ENCODE measurements at regions not wholly inside any gene's neighbourhood (a gene's known extent, or its start where the extent isn't known, plus 50 kb on each side); places are given as distances from the start of the nearest gene placed in this dataset.
A peak's percentile ranks its signal among the peaks of the same experiment; 100 is the strongest.

DNA sequence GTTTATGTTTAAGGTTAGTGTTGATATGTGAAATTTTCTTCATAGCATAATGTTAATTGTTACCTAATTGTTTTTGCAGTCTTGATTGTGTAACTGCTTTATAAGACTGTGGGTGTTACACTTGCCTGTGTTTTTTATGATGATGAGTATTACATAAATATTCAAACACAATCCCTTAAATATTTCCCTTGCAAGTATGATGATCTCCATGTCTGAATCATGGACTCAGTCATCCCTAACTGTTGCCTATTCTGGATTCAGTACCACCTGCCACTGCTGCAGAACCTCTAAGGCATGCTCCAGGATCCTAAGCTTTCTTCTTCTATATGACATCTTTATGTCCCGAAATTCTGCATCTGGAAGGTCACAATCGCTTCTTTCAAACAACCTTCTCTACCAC lies 246.3 kb upstream of the CLEC14A start:
- no peak for DNase-seq

- peak; percentile 25 for DNase-seq
These were observed 244.2 kb upstream of the CLEC14A start for GRCh38 chr14:38500125-38500524.

GRCh38 chr14:38496092-38496491 lies 240.2 kb upstream of the CLEC14A start:
- no peak for DNase-seq

GRCh38 chr14:38490273-38490672 lies 234.4 kb upstream of the CLEC14A start:
- no peak for DNase-seq

DNA sequence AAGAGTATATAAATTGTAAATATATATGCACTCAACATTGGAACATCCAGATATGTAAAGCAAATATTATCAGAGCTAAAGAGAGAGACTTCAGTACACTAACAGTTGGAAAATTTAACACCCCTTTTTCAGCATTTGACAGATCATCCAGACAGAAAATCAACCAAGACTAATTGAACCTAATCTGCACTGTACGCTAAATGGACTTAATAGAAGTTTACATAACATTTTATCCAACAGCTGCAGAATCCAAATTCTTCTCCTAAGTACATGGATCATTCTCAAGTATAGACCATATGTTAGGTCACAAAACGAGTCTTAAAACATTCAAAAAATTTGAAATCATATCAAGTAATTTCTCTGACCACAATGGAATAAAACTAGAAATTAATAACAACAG lies 229.1 kb upstream of the CLEC14A start:
- no peak for DNase-seq

- DNase-seq = peak; percentile 37
These were observed 226.2 kb upstream of the CLEC14A start for GRCh38 chr14:38481952-38482678.

DNA sequence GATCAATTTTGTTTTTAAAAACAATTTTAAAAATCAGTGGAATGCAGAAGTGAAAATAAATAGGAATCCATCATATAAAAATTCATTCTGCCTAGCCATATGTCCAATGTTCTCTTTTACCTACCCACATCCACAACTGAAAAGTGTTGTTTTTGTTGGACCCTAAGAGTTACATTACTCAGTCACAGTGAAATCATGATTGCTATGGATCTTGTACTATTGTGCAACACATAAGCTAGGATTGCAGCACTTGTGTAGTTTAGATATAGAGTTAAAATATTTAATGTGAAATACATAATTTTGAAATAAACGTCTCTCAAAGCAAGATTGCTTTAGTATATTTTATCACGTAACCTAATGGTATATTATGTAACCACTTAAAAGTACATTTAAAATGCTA lies 213.3 kb upstream of the CLEC14A start:
- DNase-seq = peak; percentile 62

- DNase-seq = no peak
These were observed 186.3 kb upstream of the CLEC14A start for GRCh38 chr14:38442208-38442607.

- DNase-seq = no peak
These were observed 176.3 kb upstream of the CLEC14A start for GRCh38 chr14:38432186-38432585.

GRCh38 chr14:38431156-38431555 lies 175.3 kb upstream of the CLEC14A start:
- no peak for DNase-seq

DNA sequence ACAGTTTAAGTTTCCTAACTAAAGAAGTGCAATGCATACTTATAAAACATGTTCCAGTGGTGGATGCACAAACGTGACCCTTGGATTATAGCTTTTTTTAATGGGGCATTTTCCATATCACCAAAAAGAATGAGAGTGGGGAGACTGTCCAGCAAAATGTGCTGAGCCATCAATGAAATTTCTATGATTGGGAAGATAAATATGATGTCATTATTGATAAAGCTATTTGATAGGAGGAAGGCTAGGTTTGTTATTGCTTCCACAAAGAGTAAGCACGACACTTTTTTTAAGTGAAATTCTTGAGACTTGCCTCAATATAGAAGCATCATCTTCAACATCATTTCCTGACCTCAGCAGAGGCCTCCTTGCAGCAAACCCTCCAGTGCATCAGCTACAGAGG lies 174.6 kb upstream of the CLEC14A start:
- DNase-seq = no peak

- DNase-seq = no peak
These were observed 169.6 kb upstream of the CLEC14A start for GRCh38 chr14:38425324-38425976.

DNA sequence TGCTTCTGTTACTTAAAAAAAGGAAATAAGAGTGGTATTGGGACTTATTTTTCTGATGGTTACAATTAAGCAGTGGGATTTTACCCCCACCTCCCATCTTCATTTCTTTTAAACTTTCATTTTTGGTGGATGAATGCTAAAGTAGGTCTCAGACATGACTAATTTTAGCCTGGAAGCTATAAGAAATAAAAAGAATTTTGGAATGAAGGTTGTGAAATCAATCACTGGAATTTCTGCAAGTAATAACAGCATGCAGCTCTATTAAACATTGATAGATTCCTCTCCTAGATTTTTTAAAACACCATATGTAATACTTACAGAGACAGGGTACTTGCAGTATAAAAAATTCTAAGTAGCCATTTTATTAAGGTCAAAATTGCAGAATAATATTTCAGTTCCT lies 164.2 kb upstream of the CLEC14A start:
- peak; percentile 87 for DNase-seq

DNA sequence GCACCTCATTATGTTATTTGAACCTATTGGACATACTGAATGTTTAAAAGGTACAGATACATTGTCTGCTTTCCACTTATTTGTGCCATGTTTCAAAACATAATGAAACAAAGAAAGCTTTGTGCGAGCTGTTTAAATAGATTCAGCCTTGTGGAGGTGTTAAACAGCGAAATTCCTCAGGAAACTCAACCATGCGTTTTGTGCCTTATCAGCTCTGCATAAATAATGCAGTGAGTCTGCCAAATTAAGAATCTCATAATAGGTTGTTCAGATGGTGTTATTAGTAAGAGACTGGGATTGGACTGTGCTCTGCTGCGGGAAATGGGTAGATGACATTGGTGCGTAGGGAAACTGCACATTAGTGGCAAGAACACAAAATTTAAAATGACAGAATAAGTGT lies 163.7 kb upstream of the CLEC14A start:
- DNase-seq = no peak

DNA sequence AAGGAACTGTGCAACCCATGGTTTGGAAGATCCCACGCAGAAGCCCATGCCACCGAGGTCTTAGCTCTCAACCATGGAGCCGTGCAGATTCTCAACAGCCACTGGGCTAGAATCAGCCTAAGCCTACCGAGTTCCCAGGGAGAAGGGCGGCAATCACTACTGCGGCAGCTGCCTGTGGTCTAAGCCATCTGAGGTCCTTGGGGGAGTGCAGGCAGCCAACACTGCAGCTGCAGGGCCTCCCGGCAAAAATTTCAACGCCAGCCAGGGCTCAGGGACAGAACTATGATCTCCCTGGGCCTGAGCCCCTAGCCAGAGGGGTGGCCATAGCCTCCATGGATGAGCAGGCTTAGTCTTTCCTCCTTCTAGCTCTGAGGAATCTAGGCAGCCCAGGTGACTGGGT lies 156.8 kb upstream of the CLEC14A start:
- DNase-seq = no peak

GRCh38 chr14:38410442-38410841 lies 154.5 kb upstream of the CLEC14A start:
- no peak for DNase-seq

DNA sequence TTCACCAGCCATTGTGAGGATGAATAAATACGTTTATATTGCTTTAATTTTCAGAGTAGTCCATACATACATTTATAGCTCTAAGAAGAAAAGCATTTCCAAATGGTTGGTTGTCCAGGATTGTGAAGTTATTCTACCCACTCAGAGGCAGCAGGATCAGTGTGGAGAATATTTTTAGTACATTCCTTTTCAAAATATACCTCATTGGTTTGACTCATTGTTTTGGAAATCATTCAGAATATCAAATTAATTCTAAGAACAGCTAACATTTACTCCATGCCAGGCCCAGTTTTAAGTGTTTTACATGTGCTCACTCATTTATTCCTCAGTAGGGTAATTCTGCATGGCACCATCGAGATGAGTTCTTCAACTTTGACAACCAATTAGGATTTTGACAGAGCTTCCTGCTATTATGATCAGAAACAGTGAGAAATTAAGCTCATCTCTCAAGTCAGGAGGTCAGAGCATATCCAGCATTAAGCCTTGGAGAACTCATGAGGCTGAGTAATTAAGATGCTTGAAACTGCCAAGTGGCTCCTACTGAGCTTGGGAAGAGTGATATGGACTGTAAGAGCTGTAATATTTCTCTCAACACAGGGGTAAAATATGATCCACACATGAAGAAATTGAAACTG lies 153.3 kb upstream of the CLEC14A start:
- peak; percentile 82 for DNase-seq

DNA sequence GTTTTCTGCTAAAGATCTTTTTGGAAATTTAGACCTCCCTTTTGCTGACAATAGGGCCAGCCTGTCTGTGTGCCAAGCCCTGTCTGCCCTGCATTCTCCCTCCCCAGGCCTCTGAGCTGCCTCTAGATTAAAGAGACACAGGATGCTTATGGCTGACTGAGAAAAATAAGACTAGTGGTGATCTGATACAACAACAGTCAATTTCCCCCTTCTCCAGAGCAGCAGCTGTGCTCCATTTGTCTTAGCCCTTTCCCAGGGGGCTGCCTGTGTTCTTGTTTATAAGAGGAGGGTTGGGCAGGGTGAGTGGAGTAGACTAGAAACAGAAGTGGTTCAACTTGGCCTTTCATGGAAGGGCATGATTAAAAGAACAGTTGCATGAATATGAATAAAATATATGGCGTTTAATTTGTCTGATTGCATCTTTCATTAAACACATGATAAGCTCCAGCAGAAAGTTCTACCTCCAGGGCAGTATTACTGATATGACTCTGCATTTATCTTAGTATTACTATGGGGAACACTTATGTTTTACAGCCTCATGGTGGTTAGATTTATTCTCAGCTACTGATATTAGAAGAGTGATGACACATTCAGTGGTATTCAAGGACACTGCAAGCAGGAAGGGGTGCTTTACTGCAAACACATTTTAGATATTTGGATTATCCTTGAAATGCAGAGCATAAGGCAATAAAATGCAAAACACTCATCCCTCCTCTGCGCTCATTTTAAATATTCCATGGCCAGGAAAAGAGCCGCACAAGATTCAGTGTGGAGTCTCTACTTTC lies 150.2 kb upstream of the CLEC14A start:
- peak; percentile 94 for DNase-seq

- peak; percentile 89 for DNase-seq
These were observed 148.7 kb upstream of the CLEC14A start for GRCh38 chr14:38404616-38405015.

DNA sequence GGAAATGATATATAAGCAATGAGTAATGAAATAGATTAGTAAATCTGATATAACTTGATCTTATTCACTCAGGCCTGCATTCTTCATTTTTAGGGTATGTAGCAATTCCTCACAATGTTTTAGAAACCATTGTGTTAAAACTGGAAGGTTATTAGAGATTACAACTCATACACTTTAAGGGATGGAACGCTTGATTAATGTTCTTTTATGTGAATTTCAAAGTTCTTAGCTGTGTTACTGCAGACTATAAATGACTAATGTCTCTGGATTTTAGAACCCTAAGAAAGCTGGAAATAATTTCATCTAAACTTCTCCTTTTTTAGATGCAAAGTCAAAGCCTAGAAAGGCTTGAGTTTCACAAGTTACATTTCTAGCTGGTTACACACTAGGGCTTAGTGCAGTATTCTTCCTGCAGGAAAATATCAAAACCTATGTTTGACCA lies 148.2 kb upstream of the CLEC14A start:
- peak; percentile 96 for DNase-seq

DNA sequence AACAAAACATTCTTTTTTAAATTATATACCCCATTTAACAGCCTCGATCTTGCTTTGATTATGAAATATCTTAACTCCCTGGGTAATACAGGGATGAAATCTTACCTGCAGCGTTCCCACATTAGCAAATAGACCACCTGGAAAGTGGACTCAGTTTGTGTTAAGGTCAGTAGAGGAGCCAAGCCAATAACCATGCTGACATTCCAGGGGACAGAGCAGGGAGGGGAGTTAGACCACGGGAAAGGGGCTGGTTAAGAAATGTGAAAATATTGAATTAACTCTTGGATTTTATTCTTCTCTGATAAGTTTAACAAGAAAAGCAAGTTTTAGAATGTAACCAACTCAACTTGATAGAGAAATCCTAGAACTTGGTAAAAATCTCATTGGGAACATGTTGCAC lies 144.9 kb upstream of the CLEC14A start:
- DNase-seq = no peak

DNA sequence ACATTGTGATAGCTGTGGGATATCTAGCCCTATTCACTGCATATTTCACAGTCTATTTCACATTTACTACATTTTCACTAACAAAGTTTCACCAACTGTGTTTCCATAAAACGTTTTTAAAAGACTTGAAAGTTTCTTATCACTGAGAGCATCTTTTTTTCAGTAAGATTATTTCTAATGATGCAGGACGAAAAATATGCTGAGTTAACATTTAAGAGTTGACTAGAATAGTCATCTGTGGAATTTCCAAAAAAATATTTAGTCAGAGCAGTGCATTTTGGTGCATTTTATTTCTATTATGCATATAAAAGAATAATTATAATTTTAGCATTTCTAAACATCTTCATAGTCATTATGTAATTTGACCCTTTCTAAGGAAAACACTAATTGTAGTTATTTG lies 143.8 kb upstream of the CLEC14A start:
- DNase-seq = no peak

DNA sequence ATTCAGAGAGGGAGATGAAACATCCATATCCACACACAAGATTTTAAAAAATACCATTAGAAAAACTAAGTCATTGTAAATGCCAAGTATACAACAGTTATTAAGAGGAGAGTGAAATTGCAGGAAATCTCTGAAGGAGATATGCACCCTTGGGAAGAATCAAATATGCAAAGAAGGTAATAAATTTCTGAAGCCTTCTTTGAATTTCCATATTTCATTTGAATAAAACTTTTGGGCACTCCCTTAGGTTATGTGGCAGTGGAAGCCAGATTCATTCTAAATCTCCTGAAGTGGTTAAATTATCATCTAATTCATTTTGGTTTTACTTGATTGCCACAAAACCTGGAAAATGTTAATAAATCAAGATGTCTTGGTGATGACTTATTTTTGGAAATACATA lies 138.9 kb upstream of the CLEC14A start:
- DNase-seq = peak; percentile 42

Measured in fibroblast of upper back skin (primary cell).